ENCODE measurements at regions not wholly inside any gene's neighbourhood (a gene's known extent, or its start where the extent isn't known, plus 50 kb on each side); places are given as distances from the start of the nearest gene placed in this dataset.

- TF ChIP-seq, protein P1, sequence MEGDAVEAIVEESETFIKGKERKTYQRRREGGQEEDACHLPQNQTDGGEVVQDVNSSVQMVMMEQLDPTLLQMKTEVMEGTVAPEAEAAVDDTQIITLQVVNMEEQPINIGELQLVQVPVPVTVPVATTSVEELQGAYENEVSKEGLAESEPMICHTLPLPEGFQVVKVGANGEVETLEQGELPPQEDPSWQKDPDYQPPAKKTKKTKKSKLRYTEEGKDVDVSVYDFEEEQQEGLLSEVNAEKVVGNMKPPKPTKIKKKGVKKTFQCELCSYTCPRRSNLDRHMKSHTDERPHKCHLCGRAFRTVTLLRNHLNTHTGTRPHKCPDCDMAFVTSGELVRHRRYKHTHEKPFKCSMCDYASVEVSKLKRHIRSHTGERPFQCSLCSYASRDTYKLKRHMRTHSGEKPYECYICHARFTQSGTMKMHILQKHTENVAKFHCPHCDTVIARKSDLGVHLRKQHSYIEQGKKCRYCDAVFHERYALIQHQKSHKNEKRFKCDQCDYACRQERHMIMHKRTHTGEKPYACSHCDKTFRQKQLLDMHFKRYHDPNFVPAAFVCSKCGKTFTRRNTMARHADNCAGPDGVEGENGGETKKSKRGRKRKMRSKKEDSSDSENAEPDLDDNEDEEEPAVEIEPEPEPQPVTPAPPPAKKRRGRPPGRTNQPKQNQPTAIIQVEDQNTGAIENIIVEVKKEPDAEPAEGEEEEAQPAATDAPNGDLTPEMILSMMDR (IDR thresholded peaks at IDR 0.05): no peak
- Mint-ChIP-seq H3K4me1 (no peaks in the 10 kb centered on the region), H3K4me3 (no peak overlapping the region), H3K27me3 (ENCODE audit: low read depth in 3 of 3) (peaks cover 0 to 8% (median 0%) of the 10 kb centered on the region in 3 donors), H3K9me3 (no peaks in the 10 kb centered on the region), H3K27ac (no peak overlapping the region), H3K36me3 (peaks cover 0 to 2% of the 10 kb centered on the region in 2 donors)
- no peaks in the 10 kb centered on the region for H3K4me1 ChIP-seq (ENCODE audit: control insufficient read depth in 1 of 2, insufficient read depth in 2 of 2, low read length in 2 of 2)
- no peaks in the 10 kb centered on the region for H3K27me3 ChIP-seq (ENCODE audit: control insufficient read depth in 2 of 2, insufficient read depth in 2 of 2, low read length in 2 of 2)
- H4K20me1 ChIP-seq (ENCODE audit: insufficient read depth, low read length): no peaks in the 10 kb centered on the region
- no peaks in the 10 kb centered on the region for H3K36me3 ChIP-seq (replicated peaks in 1 of 2; ENCODE audit: control insufficient read depth in 1 of 2, insufficient read depth in 2 of 2, low read length in 2 of 2)
- 97% methylated on average over 18 of the region's 22 CpGs for WGBS (ENCODE audit: insufficient coverage)
- no peak overlapping the region for H3K9ac ChIP-seq (ENCODE audit: insufficient read depth, low read length, poor library complexity, severe bottlenecking)
- intact Hi-C loops (cut with micrococcal nuclease): no loop called here
- no peak for DNase-seq
- H3K4me2 ChIP-seq (replicated peaks; ENCODE audit: extremely low read depth, low read length, poor library complexity, severe bottlenecking): no peak overlapping the region
- H3K79me2 ChIP-seq (ENCODE audit: insufficient read depth, low read length): no peaks in the 10 kb centered on the region
- H3K4me3 ChIP-seq (replicated peaks in 1 of 3; ENCODE audit: low read depth in 2 of 3, low read length in 3 of 3): no peak overlapping the region
- no peaks in the 10 kb centered on the region for H3K9me3 ChIP-seq (replicated peaks in 1 of 2; ENCODE audit: control insufficient read depth in 1 of 2, insufficient read depth in 1 of 2, low read length in 2 of 2)
- no peak overlapping the region for H3K27ac ChIP-seq (ENCODE audit: low read depth in 1 of 2, low read length in 2 of 2)
- H2AFZ ChIP-seq (ENCODE audit: insufficient read depth, low read depth, low read length, poor library complexity, severe bottlenecking): no peak overlapping the region
Observed at GRCh38 chr2:8219631-8220355, 462.1 kb upstream of the ID2 start.

GRCh38 chr2:8222979-8223694, 458.7 kb upstream of the ID2 start:
- peaks cover 0 to 8% (median 0%) of the 10 kb centered on the region in 3 donors for H3K27me3 Mint-ChIP-seq (ENCODE audit: low read depth in 3 of 3)
- 94% methylated on average over 5 of the region's 9 CpGs for WGBS (ENCODE audit: insufficient coverage)
- no peak overlapping the region for H3K4me2 ChIP-seq (replicated peaks; ENCODE audit: extremely low read depth, low read length, poor library complexity, severe bottlenecking)

More at GRCh38 chr2:8222979-8223694, 458.7 kb upstream of the ID2 start:
- H3K9ac ChIP-seq (ENCODE audit: insufficient read depth, low read length, poor library complexity, severe bottlenecking): no peak overlapping the region
- peaks cover 1% of the 10 kb centered on the region for H3K4me1 Mint-ChIP-seq
- H3K36me3 ChIP-seq (replicated peaks in 1 of 2; ENCODE audit: control insufficient read depth in 1 of 2, insufficient read depth in 2 of 2, low read length in 2 of 2): no peaks in the 10 kb centered on the region
- H3K9me3 Mint-ChIP-seq: no peaks in the 10 kb centered on the region
- peak overlapping the region in 1 of 7 donors; percentile 45 for H3K27ac Mint-ChIP-seq
- H3K4me3 ChIP-seq (replicated peaks in 1 of 3; ENCODE audit: low read depth in 2 of 3, low read length in 3 of 3): no peak overlapping the region
- no peaks in the 10 kb centered on the region for H3K4me1 ChIP-seq (ENCODE audit: control insufficient read depth in 1 of 2, insufficient read depth in 2 of 2, low read length in 2 of 2)
- TF ChIP-seq, protein P1 (IDR thresholded peaks at IDR 0.05): no peak
- DNase-seq: no peak
- no peaks in the 10 kb centered on the region for H3K27me3 ChIP-seq (ENCODE audit: control insufficient read depth in 2 of 2, insufficient read depth in 2 of 2, low read length in 2 of 2)
- intact Hi-C loops (cut with micrococcal nuclease): no loop called here
- H3K9me3 ChIP-seq (replicated peaks in 1 of 2; ENCODE audit: control insufficient read depth in 1 of 2, insufficient read depth in 1 of 2, low read length in 2 of 2): no peaks in the 10 kb centered on the region
- H3K4me3 Mint-ChIP-seq: no peak overlapping the region
- no peaks in the 10 kb centered on the region for H4K20me1 ChIP-seq (ENCODE audit: insufficient read depth, low read length)
- no peaks in the 10 kb centered on the region for H3K79me2 ChIP-seq (ENCODE audit: insufficient read depth, low read length)
- peaks cover 0 to 2% of the 10 kb centered on the region in 2 donors for H3K36me3 Mint-ChIP-seq
- no peak overlapping the region for H3K27ac ChIP-seq (ENCODE audit: low read depth in 1 of 2, low read length in 2 of 2)
- no peak overlapping the region for H2AFZ ChIP-seq (ENCODE audit: insufficient read depth, low read depth, low read length, poor library complexity, severe bottlenecking)

All from CD14-positive monocyte (primary cell).